Gastrocnemius medialis (tissue), 4 donors: ENCODE measurements at regions not wholly inside any gene's neighbourhood (a gene's known extent, or its start where the extent isn't known, plus 50 kb on each side); places are given as distances from the start of the nearest gene placed in this dataset.

Source experiments
- POLR2A ChIP-seq, 2 donors: fragments of 450-650 bp; IDR thresholded peaks; one replicate each; pipeline ENCODE4 v1.6.1; 2017; ENCODE audit warnings: antibody characterized with exemption in 2 of 2, mild to moderate bottlenecking in 2 of 2, moderate library complexity in 2 of 2
- TF ChIP-seq, protein P1 (sequence below), 5 experiments: fragments of 450-650 bp in 3 of 5; fragments of 200-600 bp in 2 of 5; sonication (generic) in 2 of 5; IDR thresholded peaks in 4 of 5; conservative IDR thresholded peaks in 1 of 5; 1 replicate in 4 of 5; 2 replicates in 1 of 5; pipeline ENCODE4 v1.5.1; 2016 to 2019; ENCODE audit warnings: antibody characterized with exemption in 5 of 5, mild to moderate bottlenecking in 3 of 5, moderate library complexity in 3 of 5

DNA sequence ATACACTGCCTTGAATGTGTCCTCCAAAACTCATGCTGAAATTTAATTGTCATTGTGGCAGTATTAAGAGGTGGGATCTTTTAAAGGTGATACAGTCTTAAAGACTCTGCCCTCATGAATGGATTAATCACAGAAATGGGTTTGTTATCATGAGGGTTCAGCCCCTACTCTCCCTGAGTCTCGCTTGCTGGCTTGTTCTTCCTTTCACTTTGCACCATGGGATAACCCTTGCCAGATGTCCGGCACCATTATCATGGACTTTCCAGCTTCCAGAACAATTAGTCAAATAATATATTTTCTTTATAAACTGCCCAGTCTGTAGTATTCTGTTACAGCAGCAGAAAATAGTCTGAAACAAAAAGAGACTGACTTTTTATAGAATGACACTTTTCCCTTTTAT is 67.9 kb upstream of the TENT5A start:
- no peak for TF ChIP-seq POLR2A (IDR thresholded peaks at IDR 0.05)
- TF ChIP-seq, protein P1, sequence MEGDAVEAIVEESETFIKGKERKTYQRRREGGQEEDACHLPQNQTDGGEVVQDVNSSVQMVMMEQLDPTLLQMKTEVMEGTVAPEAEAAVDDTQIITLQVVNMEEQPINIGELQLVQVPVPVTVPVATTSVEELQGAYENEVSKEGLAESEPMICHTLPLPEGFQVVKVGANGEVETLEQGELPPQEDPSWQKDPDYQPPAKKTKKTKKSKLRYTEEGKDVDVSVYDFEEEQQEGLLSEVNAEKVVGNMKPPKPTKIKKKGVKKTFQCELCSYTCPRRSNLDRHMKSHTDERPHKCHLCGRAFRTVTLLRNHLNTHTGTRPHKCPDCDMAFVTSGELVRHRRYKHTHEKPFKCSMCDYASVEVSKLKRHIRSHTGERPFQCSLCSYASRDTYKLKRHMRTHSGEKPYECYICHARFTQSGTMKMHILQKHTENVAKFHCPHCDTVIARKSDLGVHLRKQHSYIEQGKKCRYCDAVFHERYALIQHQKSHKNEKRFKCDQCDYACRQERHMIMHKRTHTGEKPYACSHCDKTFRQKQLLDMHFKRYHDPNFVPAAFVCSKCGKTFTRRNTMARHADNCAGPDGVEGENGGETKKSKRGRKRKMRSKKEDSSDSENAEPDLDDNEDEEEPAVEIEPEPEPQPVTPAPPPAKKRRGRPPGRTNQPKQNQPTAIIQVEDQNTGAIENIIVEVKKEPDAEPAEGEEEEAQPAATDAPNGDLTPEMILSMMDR (IDR thresholded peaks at IDR 0.05 in 4 of 5, conservative IDR thresholded peaks at IDR 0.05 in 1 of 5): no peak
